Spleen (tissue), 11 donors: ENCODE measurements at regions not wholly inside any gene's neighbourhood (a gene's known extent, or its start where the extent isn't known, plus 50 kb on each side); places are given as distances from the start of the nearest gene placed in this dataset.

ENCODE experiments used
- DNase-seq: peaks from one replicate; pipeline ENCODE4 v3.0.0-alpha.2; 2020
- H3K27ac ChIP-seq, 8 donors: fragments of 200-600 bp; sonication (generic) in 7 of 8; 1 replicate in 4 of 8; 2 replicates in 4 of 8; pipeline versions ENCODE4 v1.5.0 to v1.8.0; 2016 to 2021; ENCODE audit warnings: inconsistent platforms in 4 of 8, mild to moderate bottlenecking in 4 of 8, moderate library complexity in 1 of 8
- H3K27me3 ChIP-seq, 7 donors: fragments of 200-600 bp; sonication (generic) in 6 of 7; replicated peaks in 1 of 7; 1 replicate in 4 of 7; 2 replicates in 3 of 7; pipeline versions ENCODE4 v1.5.0 to v1.8.0; 2016 to 2021; ENCODE audit warnings: inconsistent platforms in 3 of 7, mild to moderate bottlenecking in 1 of 7
- H3K36me3 ChIP-seq, 6 donors: fragments of 200-600 bp; sonication (generic) in 5 of 6; 1 replicate in 4 of 6; 2 replicates in 2 of 6; pipeline versions ENCODE4 v1.5.0 to v1.8.0; 2016 to 2021; ENCODE audit warnings: inconsistent platforms in 2 of 6
- H3K4me1 ChIP-seq, 6 donors: fragments of 200-600 bp; sonication (generic) in 5 of 6; 1 replicate in 3 of 6; 2 replicates in 3 of 6; pipeline versions ENCODE4 v1.5.0 to v1.8.0; 2016 to 2021; ENCODE audit warnings: inconsistent platforms in 3 of 6
- H3K4me3 ChIP-seq, 8 donors: fragments of 200-600 bp; sonication (generic) in 7 of 8; 1 replicate in 4 of 8; 2 replicates in 4 of 8; pipeline versions ENCODE4 v1.5.0 to v1.8.0; 2016 to 2021; ENCODE audit warnings: inconsistent platforms in 4 of 8, mild to moderate bottlenecking in 4 of 8, moderate library complexity in 2 of 8
- H3K9me3 ChIP-seq, 8 donors: fragments of 200-600 bp; sonication (generic) in 7 of 8; 1 replicate in 4 of 8; 2 replicates in 4 of 8; pipeline versions ENCODE4 v1.5.0 to v1.8.0; 2016 to 2021; ENCODE audit warnings: inconsistent platforms in 4 of 8
- CTCF ChIP-seq, 11 experiments: fragments of 200-600 bp in 7 of 11; fragments of 450-650 bp in 4 of 11; sonication (generic) in 4 of 11; IDR thresholded peaks in 8 of 11; conservative IDR thresholded peaks in 3 of 11; 1 replicate in 7 of 11; 2 replicates in 4 of 11; pipeline versions ENCODE4 v1.4.0 to v1.8.0; 2016 to 2021; ENCODE audit warnings: antibody characterized with exemption in 11 of 11, inconsistent platforms in 4 of 11, mild to moderate bottlenecking in 1 of 11
- POLR2A ChIP-seq, 3 donors: fragments of 450-650 bp; IDR thresholded peaks; one replicate each; pipeline ENCODE4 v1.5.1; 2017; ENCODE audit warnings: antibody characterized with exemption in 3 of 3, mild to moderate bottlenecking in 1 of 3
- POLR2AphosphoS5 ChIP-seq, 3 donors: sonication (generic); formaldehyde crosslinking; IDR thresholded peaks; one replicate each; pipeline ENCODE4 v1.5.1; 2017; ENCODE audit warnings: antibody characterized with exemption in 3 of 3
- WGBS, 5 donors: extraction: QIAGEN DNeasy Blood & Tissue Kit in 3 of 5; methylation state at CpG; one replicate each; pipeline versions ENCODE4 v1.1.5 to v1.1.7; 2013 to 2018; 5-methylcytosine and 5-hydroxymethylcytosine counted together
- intact Hi-C: fragments of 100-400 bp; cut with DNase I; formaldehyde crosslinking; loops from one replicate; pipeline ENCODE4 v1.15.0; 2023; ENCODE audit warnings: low total_unique reads
- donor health status: healthy with polysubstance abuse.
- donor health status: DM: no; HTN: no; CAD: no; lungs with moderate emphysema.
- donor health status: DM: no; HTN: no; CAD: no.
- donor health status: Bipolar disorder and iron deficiency.
- donor health status: healthy.
- donor health status: DM: no; HTN: no; CAD: no.
- donor health status: DM: yes; HTN: yes; CAD: no.

DNA sequence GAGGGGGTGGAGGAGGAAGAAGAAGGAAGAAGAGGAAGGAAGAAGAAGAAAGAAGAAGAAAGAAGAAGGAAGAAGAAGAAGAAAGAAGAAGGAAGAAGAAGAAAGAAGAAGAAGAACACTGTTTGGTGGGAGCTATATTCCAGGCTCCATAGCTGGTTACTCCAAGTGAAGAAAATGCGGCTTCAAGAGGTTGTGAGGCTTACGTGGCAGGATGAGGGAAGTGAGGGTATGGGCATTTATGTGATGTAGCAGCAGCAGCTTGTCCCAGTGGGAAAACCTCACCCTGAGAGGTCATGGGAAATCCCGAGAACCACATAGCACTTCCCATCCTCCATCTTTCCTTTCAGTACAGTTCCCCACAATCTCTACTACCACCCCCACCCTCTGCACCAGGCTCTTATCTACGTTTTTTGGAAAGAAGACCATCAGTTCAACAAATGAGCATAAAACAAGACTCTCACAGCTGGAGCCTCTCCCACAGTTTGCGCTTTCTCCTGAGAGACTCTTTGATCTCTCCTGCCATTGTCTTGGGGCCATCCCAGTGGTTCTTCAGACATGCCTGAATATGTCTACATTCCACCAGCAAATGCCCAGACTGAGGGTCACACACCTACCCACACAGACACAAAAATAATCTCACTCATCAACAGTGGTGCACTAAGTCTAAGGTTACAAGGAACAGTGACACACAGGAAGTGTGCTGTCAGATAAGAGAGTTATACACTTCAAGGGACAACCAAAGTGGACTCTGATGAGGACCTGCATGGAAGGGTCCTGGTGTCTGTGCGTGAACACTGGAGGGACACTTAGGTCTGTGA, 77.9 kb upstream of the KCNJ15 start:
- intact Hi-C loops, result no loop called here
- no peaks in the 10 kb centered on the region for H3K4me1 ChIP-seq

DNA sequence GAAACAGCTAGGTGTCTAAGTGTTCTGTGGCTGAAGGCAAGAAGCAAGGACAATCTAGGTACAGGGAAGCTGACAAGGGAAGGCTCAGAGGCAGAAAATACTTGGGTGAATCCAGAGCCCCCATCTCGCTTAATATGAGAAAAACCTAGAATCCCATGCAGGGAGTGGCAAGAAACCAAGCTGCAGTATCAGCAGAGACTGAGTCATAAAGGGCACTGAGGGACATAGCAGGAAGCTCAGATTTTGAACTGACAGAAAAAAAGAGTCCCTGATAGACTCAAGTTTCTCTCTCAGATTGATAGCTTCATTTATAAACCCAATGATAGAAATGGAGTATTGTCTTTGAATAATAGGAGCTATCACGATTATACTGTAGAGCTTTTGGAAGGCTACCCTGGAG, 77.3 kb upstream of the KCNJ15 start:
- intact Hi-C loops, result no loop called here
- Histone ChIP-seq H3K4me3 (no peak overlapping the region), H3K9me3 (no peaks in the 10 kb centered on the region), H3K4me1 (no peaks in the 10 kb centered on the region), H3K36me3 (no peaks in the 10 kb centered on the region), H3K27me3 (no peaks in the 10 kb centered on the region), H3K27ac (no peak overlapping the region)
- DNase-seq, result no peak
- TF ChIP-seq POLR2A (IDR thresholded peaks at IDR 0.05), result no peak
- TF ChIP-seq POLR2AphosphoS5 (IDR thresholded peaks at IDR 0.05), result no peak
- TF ChIP-seq CTCF (IDR thresholded peaks at IDR 0.05 in 8 of 11, conservative IDR thresholded peaks at IDR 0.05 in 3 of 11), result no peak
- WGBS, 5 donors, result 71 to 92% (median 82%) methylated on average over 2 of the region's 2 CpGs

More for the DNA sequence above, 77.9 kb upstream of the KCNJ15 start:
- 80 to 87% (median 84%) methylated on average over 6 of the region's 6 CpGs for WGBS, 5 donors
- no peaks in the 10 kb centered on the region for H3K9me3 ChIP-seq
- no peaks in the 10 kb centered on the region for H3K36me3 ChIP-seq
- H3K27me3 ChIP-seq, result no peaks in the 10 kb centered on the region
- no peak overlapping the region for H3K4me3 ChIP-seq
- no peak for TF ChIP-seq CTCF (IDR thresholded peaks at IDR 0.05 in 8 of 11, conservative IDR thresholded peaks at IDR 0.05 in 3 of 11)
- TF ChIP-seq POLR2AphosphoS5 (IDR thresholded peaks at IDR 0.05), result no peak
- TF ChIP-seq POLR2A (IDR thresholded peaks at IDR 0.05), result no peak
- no peak for DNase-seq
- no peak overlapping the region for H3K27ac ChIP-seq

DNA sequence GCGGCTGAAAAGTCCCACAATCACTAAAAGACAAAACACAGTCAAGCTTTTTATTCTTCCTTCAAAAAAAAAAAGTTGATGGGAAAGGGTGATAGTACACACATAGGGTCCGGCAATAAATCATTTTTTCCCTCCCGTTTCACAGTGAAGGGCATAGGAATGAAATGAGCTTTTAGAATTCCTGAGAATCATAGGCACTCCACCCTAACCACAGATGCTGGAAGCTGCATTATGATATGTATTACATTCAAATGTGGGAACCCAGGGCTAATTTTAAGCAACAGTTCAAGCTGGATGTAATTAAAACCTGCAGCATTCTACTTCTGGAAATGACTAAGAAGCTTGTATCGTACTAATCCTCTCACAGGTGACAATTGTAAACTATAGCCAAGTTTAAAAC, 75.7 kb upstream of the KCNJ15 start:
- H3K27me3 ChIP-seq, result no peaks in the 10 kb centered on the region
- WGBS, 5 donors, result 85 to 90% (median 87%) methylated on average over 4 of the region's 4 CpGs
- no peak for DNase-seq
- no peaks in the 10 kb centered on the region for H3K4me1 ChIP-seq
- H3K4me3 ChIP-seq, result no peak overlapping the region
- intact Hi-C loops, result no loop called here
- H3K9me3 ChIP-seq, result peaks cover 0 to 12% (median 11%) of the 10 kb centered on the region in 8 donors
- TF ChIP-seq POLR2AphosphoS5 (IDR thresholded peaks at IDR 0.05), result no peak
- no peak for TF ChIP-seq CTCF (IDR thresholded peaks at IDR 0.05 in 8 of 11, conservative IDR thresholded peaks at IDR 0.05 in 3 of 11)
- no peak for TF ChIP-seq POLR2A (IDR thresholded peaks at IDR 0.05)
- no peak overlapping the region for H3K27ac ChIP-seq
- H3K36me3 ChIP-seq, result no peaks in the 10 kb centered on the region

DNA sequence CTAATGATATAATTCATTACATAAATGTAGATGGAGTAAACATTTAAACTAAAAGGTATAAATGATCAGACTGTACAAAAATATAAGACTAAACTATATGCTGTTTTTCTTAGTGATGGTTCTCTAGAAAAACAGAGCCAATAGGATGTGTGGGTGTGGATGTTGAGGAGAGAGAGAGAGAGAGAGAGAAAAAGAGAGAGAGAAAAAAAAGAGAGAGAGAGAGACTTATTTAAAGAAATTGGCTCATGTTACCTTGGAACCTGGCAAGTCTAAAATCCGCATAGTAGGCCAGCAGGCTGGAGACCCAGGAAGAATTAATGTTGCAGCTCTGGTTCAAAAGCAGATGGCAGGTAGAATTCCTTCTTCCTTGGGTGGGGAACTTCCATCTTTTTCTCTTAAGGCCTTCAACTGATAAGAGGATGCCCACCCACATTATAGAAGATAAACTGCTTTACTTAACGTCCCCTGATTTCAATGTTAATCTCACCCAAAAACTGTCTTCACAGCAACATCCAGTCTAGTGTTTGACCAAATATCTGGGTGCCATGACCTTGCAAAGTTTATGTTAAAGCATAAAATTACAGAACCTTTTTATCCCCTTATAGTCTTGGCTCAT, 74.3 kb upstream of the KCNJ15 start:
- no peak overlapping the region for H3K4me3 ChIP-seq
- DNase-seq, result no peak
- H3K36me3 ChIP-seq, result no peaks in the 10 kb centered on the region
- TF ChIP-seq CTCF (IDR thresholded peaks at IDR 0.05 in 8 of 11, conservative IDR thresholded peaks at IDR 0.05 in 3 of 11) (no peak), POLR2A (IDR thresholded peaks at IDR 0.05) (no peak), POLR2AphosphoS5 (IDR thresholded peaks at IDR 0.05) (no peak)
- H3K9me3 ChIP-seq, result peaks cover 0 to 25% (median 21%) of the 10 kb centered on the region in 8 donors
- no peaks in the 10 kb centered on the region for H3K4me1 ChIP-seq
- WGBS, 5 donors, result 73 to 91% (median 83%) methylated on average over 2 of the region's 2 CpGs
- H3K27me3 ChIP-seq, result no peaks in the 10 kb centered on the region
- H3K27ac ChIP-seq, result no peak overlapping the region
- intact Hi-C loops, result no loop called here
